LNCAP (cell line): ENCODE measurements at regions not wholly inside any gene's neighbourhood (a gene's known extent, or its start where the extent isn't known, plus 50 kb on each side); places are given as distances from the start of the nearest gene placed in this dataset.

ENCODE experiments used
- CTCF ChIP-seq: fragments of 450-650 bp; IDR thresholded peaks from 2 replicates; pipeline ENCODE4 v1.5.1; 2017; ENCODE audit warnings: mild to moderate bottlenecking

- TF ChIP-seq CTCF: no peak
These were observed 89.4 kb upstream of the VRK2 start for GRCh38 chr2:57957238-57957637.

GRCh38 chr2:57959390-57959789 is 87.2 kb upstream of the VRK2 start:
- TF ChIP-seq CTCF: no peak

- TF ChIP-seq CTCF: no peak
These were observed 83.7 kb upstream of the VRK2 start for GRCh38 chr2:57962861-57963260.

- no peak for TF ChIP-seq CTCF
These were observed 81.4 kb upstream of the VRK2 start for GRCh38 chr2:57965219-57965618.

GRCh38 chr2:57965961-57966360 is 80.6 kb upstream of the VRK2 start:
- TF ChIP-seq CTCF: no peak

- no peak for TF ChIP-seq CTCF
These were observed 72.9 kb upstream of the VRK2 start for GRCh38 chr2:57973621-57974186.

- no peak for TF ChIP-seq CTCF
These were observed 67.4 kb upstream of the VRK2 start for GRCh38 chr2:57979158-57979557.
